OCI-LY1 (cell line): ENCODE measurements at regions not wholly inside any gene's neighbourhood (a gene's known extent, or its start where the extent isn't known, plus 50 kb on each side); places are given as distances from the start of the nearest gene placed in this dataset.

Experiments
- H2AFZ ChIP-seq: fragments of 200-600 bp; sonication (generic), shearing (Covaris generic); 2 replicates; pipeline ENCODE4 v1.6.0; 2014; ENCODE audit warnings: antibody characterized with exemption, mild to moderate bottlenecking, low read length
- H3F3A ChIP-seq: fragments of 200-600 bp; sonication (generic), shearing (Covaris generic); 2 replicates; pipeline ENCODE4 v1.6.0; 2014; ENCODE audit warnings: mild to moderate bottlenecking, antibody characterized with exemption, low read length, moderate library complexity; ENCODE audit not compliant: insufficient read depth
- H3K27ac ChIP-seq: fragments of 200-600 bp; sonication (generic); 2 replicates; pipeline ENCODE4 v1.5.1; 2014; ENCODE audit warnings: low read length, mixed run types, mild to moderate bottlenecking, low read depth; ENCODE audit not compliant: poor library complexity, severe bottlenecking
- H3K27me3 ChIP-seq: fragments of 200-600 bp; sonication (generic); 2 replicates; pipeline ENCODE4 v1.6.0; 2014; ENCODE audit warnings: antibody characterized with exemption, mild to moderate bottlenecking, low read length, moderate library complexity; ENCODE audit not compliant: insufficient read depth
- H3K36me3 ChIP-seq: fragments of 200-600 bp; sonication (generic); 2 replicates; pipeline ENCODE4 v1.6.1; 2014; ENCODE audit warnings: mild to moderate bottlenecking, antibody characterized with exemption, low read length, moderate library complexity, mixed read lengths; ENCODE audit not compliant: insufficient read depth
- H3K4me1 ChIP-seq: fragments of 200-600 bp; sonication (generic); 2 replicates; pipeline ENCODE4 v1.5.1; 2014; ENCODE audit warnings: mild to moderate bottlenecking, low read length, moderate library complexity; ENCODE audit not compliant: insufficient read depth, severe bottlenecking
- H3K4me2 ChIP-seq: fragments of 200-600 bp; sonication (generic), shearing (Covaris generic); 2 replicates; pipeline ENCODE4 v1.6.1; 2014; ENCODE audit warnings: low read length
- H3K4me3 ChIP-seq: fragments of 200-600 bp; sonication (generic); 2 replicates; pipeline ENCODE4 v1.5.1; 2014; ENCODE audit warnings: low read length, low read depth, mild to moderate bottlenecking, mixed read lengths; ENCODE audit not compliant: poor library complexity, severe bottlenecking
- H3K79me2 ChIP-seq: fragments of 200-600 bp; shearing (Covaris generic); 2 replicates; pipeline ENCODE4 v1.6.1; 2016; ENCODE audit warnings: mixed run types, low read length, mixed read lengths; ENCODE audit not compliant: insufficient read depth
- H3K9ac ChIP-seq: fragments of 200-600 bp; sonication (generic), shearing (Covaris generic); 2 replicates; pipeline ENCODE4 v1.6.1; 2014; ENCODE audit warnings: mild to moderate bottlenecking, low read length, mixed read lengths
- H3K9me2 ChIP-seq: fragments of 200-600 bp; sonication (generic), shearing (Covaris generic); 2 replicates; pipeline ENCODE4 v1.6.1; 2014; ENCODE audit warnings: low read depth, mild to moderate bottlenecking, low read length, mixed read lengths
- H3K9me3 ChIP-seq: fragments of 200-600 bp; shearing (Covaris generic); 2 replicates; pipeline ENCODE4 v1.6.1; 2014; ENCODE audit warnings: low read length, mixed read lengths
- H4K20me1 ChIP-seq: fragments of 200-600 bp; sonication (generic), shearing (Covaris generic); 2 replicates; pipeline ENCODE4 v1.6.0; 2016; ENCODE audit warnings: mild to moderate bottlenecking, low read length; ENCODE audit not compliant: insufficient read depth
- CTCF ChIP-seq: fragments of 200-600 bp; sonication (generic), shearing (Covaris generic); IDR thresholded peaks from 2 replicates; pipeline ENCODE4 v1.5.1; 2017; ENCODE audit warnings: mild to moderate bottlenecking, antibody characterized with exemption, low read length, moderate library complexity, mixed read lengths
- EZH2 ChIP-seq: fragments of 200-600 bp; sonication (generic), shearing (Covaris generic); IDR thresholded peaks from 2 replicates; pipeline ENCODE4 v1.8.0; 2017; ENCODE audit warnings: borderline replicate concordance, mixed run types, mild to moderate bottlenecking, antibody characterized with exemption, low read length, moderate library complexity, mixed read lengths

GRCh38 chr16:82311528-82311927 lies 141.5 kb upstream of the MPHOSPH6 start:
- H4K20me1 ChIP-seq: no peaks in the 10 kb centered on the region
- no peaks in the 10 kb centered on the region for H3K79me2 ChIP-seq
- H3K4me2 ChIP-seq: no peak overlapping the region
- H3K36me3 ChIP-seq: no peaks in the 10 kb centered on the region
- no peak overlapping the region for H3K27ac ChIP-seq
- H2AFZ ChIP-seq: no peak overlapping the region
- TF ChIP-seq CTCF (no peak), EZH2 (no peak)
- H3K9me2 ChIP-seq: no peaks in the 10 kb centered on the region
- no peak overlapping the region for H3K9ac ChIP-seq
- H3F3A ChIP-seq: no peaks in the 10 kb centered on the region
- no peaks in the 10 kb centered on the region for H3K9me3 ChIP-seq
- H3K4me1 ChIP-seq: no peaks in the 10 kb centered on the region
- H3K4me3 ChIP-seq: no peak overlapping the region
- no peaks in the 10 kb centered on the region for H3K27me3 ChIP-seq

GRCh38 chr16:82302042-82302727 lies 132.2 kb upstream of the MPHOSPH6 start:
- no peak for TF ChIP-seq CTCF
- no peak for TF ChIP-seq EZH2
- H3K4me3 ChIP-seq: no peak overlapping the region
- H3K36me3 ChIP-seq: no peaks in the 10 kb centered on the region
- no peaks in the 10 kb centered on the region for H4K20me1 ChIP-seq
- H3K27me3 ChIP-seq: no peaks in the 10 kb centered on the region
- no peaks in the 10 kb centered on the region for H3K79me2 ChIP-seq
- no peak overlapping the region for H3K9ac ChIP-seq
- no peak overlapping the region for H3K27ac ChIP-seq
- H3K4me1 ChIP-seq: no peaks in the 10 kb centered on the region
- no peak overlapping the region for H2AFZ ChIP-seq
- H3F3A ChIP-seq: no peaks in the 10 kb centered on the region
- no peaks in the 10 kb centered on the region for H3K9me3 ChIP-seq
- no peaks in the 10 kb centered on the region for H3K9me2 ChIP-seq
- no peak overlapping the region for H3K4me2 ChIP-seq

GRCh38 chr16:82301146-82301755 lies 131.2 kb upstream of the MPHOSPH6 start:
- Histone ChIP-seq H3K9ac (no peak overlapping the region), H4K20me1 (no peaks in the 10 kb centered on the region), H3K9me3 (no peaks in the 10 kb centered on the region), H3K4me1 (no peaks in the 10 kb centered on the region), H3K36me3 (no peaks in the 10 kb centered on the region), H3F3A (no peaks in the 10 kb centered on the region), H3K4me2 (no peak overlapping the region), H2AFZ (no peak overlapping the region), H3K4me3 (no peak overlapping the region), H3K27ac (no peak overlapping the region), H3K79me2 (no peaks in the 10 kb centered on the region), H3K9me2 (no peaks in the 10 kb centered on the region), H3K27me3 (no peaks in the 10 kb centered on the region)
- no peak for TF ChIP-seq CTCF
- TF ChIP-seq EZH2: no peak
